Fibroblast of lung (primary cell): ENCODE measurements at regions not wholly inside any gene's neighbourhood (a gene's known extent, or its start where the extent isn't known, plus 50 kb on each side); places are given as distances from the start of the nearest gene placed in this dataset.

ENCODE experiments used
- DNase-seq, 2 donors: peaks; one replicate each; pipeline versions ENCODE4 v3.0.0 to v3.0.0-alpha.2; 2010; ENCODE audit warnings: low read depth in 2 of 2
- H2AFZ ChIP-seq: 2 replicates; pipeline ENCODE4 v1.5.1; 2012; ENCODE audit warnings: low read length, control low read depth, inconsistent platforms
- H3K27ac ChIP-seq: 2 replicates; pipeline ENCODE4 v1.5.1; 2011; ENCODE audit warnings: low read length, control low read depth; ENCODE audit not compliant: insufficient read depth
- H3K27me3 ChIP-seq: 2 replicates; pipeline ENCODE4 v1.5.1; 2011; ENCODE audit warnings: mild to moderate bottlenecking, low read length; ENCODE audit not compliant: control insufficient read depth, insufficient read depth
- H3K36me3 ChIP-seq: 2 replicates; pipeline ENCODE4 v1.5.1; 2011; ENCODE audit warnings: low read length; ENCODE audit not compliant: control insufficient read depth, insufficient read depth
- H3K4me1 ChIP-seq: 2 replicates; pipeline ENCODE4 v1.5.1; 2011; ENCODE audit warnings: low read length; ENCODE audit not compliant: control insufficient read depth, insufficient read depth; ENCODE audit errors: extremely low read depth
- H3K4me2 ChIP-seq: 2 replicates; pipeline ENCODE4 v1.5.1; 2011; ENCODE audit warnings: low read length, control low read depth; ENCODE audit not compliant: insufficient read depth; ENCODE audit errors: extremely low read depth
- H3K4me3 ChIP-seq, 4 experiments: fragments of 200-600 bp in 1 of 4; sonication (generic) in 1 of 4; replicated peaks in 1 of 4; 2 replicates each; pipeline ENCODE4 v1.5.1; 2011 to 2016; ENCODE audit warnings: low read length in 4 of 4, low read depth in 3 of 4, mild to moderate bottlenecking in 3 of 4, control low read depth in 2 of 4, inconsistent platforms in 1 of 4, mixed read lengths in 1 of 4; ENCODE audit not compliant: insufficient read depth in 1 of 4; ENCODE audit errors: control extremely low read depth in 1 of 4
- H3K79me2 ChIP-seq: 2 replicates; pipeline ENCODE4 v1.5.1; 2012; ENCODE audit warnings: mild to moderate bottlenecking, low read length, inconsistent platforms; ENCODE audit not compliant: control insufficient read depth, insufficient read depth
- H3K9ac ChIP-seq: 2 replicates; pipeline ENCODE4 v1.5.1; 2011; ENCODE audit warnings: mild to moderate bottlenecking, low read length, control low read depth; ENCODE audit not compliant: insufficient read depth
- H3K9me3 ChIP-seq: 2 replicates; pipeline ENCODE4 v1.5.1; 2012; ENCODE audit warnings: low read depth, low read length; ENCODE audit not compliant: control insufficient read depth, insufficient read depth
- H4K20me1 ChIP-seq: 2 replicates; pipeline ENCODE4 v1.5.1; 2011; ENCODE audit warnings: low read length; ENCODE audit not compliant: control insufficient read depth, insufficient read depth; ENCODE audit errors: extremely low read depth
- CTCF ChIP-seq, 2 donors: IDR thresholded peaks in 1 of 2; conservative IDR thresholded peaks in 1 of 2; 1 replicate in 1 of 2; 2 replicates in 1 of 2; pipeline ENCODE4 v1.5.1; 2011 to 2012; ENCODE audit warnings: low read length in 2 of 2, control low read depth in 1 of 2, inconsistent platforms in 1 of 2, low read depth in 1 of 2, mild to moderate bottlenecking in 1 of 2
- EZH2 ChIP-seq: IDR thresholded peaks from 2 replicates; pipeline ENCODE4 v1.5.1; 2012; ENCODE audit warnings: low read length, control low read depth, mild to moderate bottlenecking; ENCODE audit errors: missing control alignments

- Histone ChIP-seq H3K9ac (no peak overlapping the region), H3K4me2 (no peak overlapping the region), H2AFZ (no peak overlapping the region), H3K79me2 (no peaks in the 10 kb centered on the region), H3K36me3 (no peaks in the 10 kb centered on the region), H3K4me3 (no peak overlapping the region), H3K27ac (no peak overlapping the region), H4K20me1 (no peaks in the 10 kb centered on the region), H3K9me3 (no peaks in the 10 kb centered on the region), H3K4me1 (no peaks in the 10 kb centered on the region), H3K27me3 (no peaks in the 10 kb centered on the region)
- TF ChIP-seq CTCF (conservative IDR thresholded peaks at IDR 0.05 in 1 of 2, IDR thresholded peaks at IDR 0.05 in 1 of 2; ENCODE audit: low read depth in 1 of 2, low read length in 2 of 2) (no peak), EZH2 (no peak)
- DNase-seq, result peak in 1 of 2 donors; percentile 43
Measured at GRCh38 chr2:164073101-164074074, 337.6 kb upstream of the FIGN start.

- no peaks in the 10 kb centered on the region for H3K4me1 ChIP-seq
- H3K9me3 ChIP-seq, result no peaks in the 10 kb centered on the region
- DNase-seq, result no peak
- H2AFZ ChIP-seq, result no peak overlapping the region
- H3K27me3 ChIP-seq, result no peaks in the 10 kb centered on the region
- TF ChIP-seq CTCF (conservative IDR thresholded peaks at IDR 0.05 in 1 of 2, IDR thresholded peaks at IDR 0.05 in 1 of 2; ENCODE audit: low read depth in 1 of 2, low read length in 2 of 2) (no peak), EZH2 (no peak)
- no peaks in the 10 kb centered on the region for H3K36me3 ChIP-seq
- no peak overlapping the region for H3K4me3 ChIP-seq
- H3K4me2 ChIP-seq, result no peak overlapping the region
- H3K9ac ChIP-seq, result no peak overlapping the region
- no peaks in the 10 kb centered on the region for H3K79me2 ChIP-seq
- H3K27ac ChIP-seq, result no peak overlapping the region
- H4K20me1 ChIP-seq, result no peaks in the 10 kb centered on the region
Measured at GRCh38 chr2:164069540-164069939, 333.7 kb upstream of the FIGN start.

DNA sequence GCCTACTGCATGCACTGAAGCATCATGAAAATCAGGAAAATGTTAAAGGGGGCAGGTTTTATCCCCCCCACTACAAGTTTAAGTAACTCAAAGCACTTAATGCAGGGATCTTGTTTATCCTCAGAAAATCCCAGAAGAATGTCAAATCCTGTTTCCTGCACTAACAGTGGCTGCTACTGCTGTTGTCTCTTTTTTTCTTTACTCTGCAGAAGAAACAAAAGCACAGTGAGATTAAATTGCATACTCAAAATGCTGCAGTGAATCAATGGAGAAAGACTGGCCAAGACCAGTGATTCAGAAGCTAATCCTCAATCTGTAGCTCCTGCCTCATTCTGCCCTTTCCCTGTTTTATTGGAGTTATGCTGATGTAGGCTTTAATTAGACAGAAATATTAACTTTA is 332.3 kb upstream of the FIGN start:
- no peak overlapping the region for H3K9ac ChIP-seq

More for the DNA sequence above, 332.3 kb upstream of the FIGN start:
- no peaks in the 10 kb centered on the region for H4K20me1 ChIP-seq
- H3K4me3 ChIP-seq, result no peak overlapping the region
- H3K27ac ChIP-seq, result no peak overlapping the region
- TF ChIP-seq EZH2 (no peak), CTCF (conservative IDR thresholded peaks at IDR 0.05 in 1 of 2, IDR thresholded peaks at IDR 0.05 in 1 of 2; ENCODE audit: low read depth in 1 of 2, low read length in 2 of 2) (no peak)
- no peaks in the 10 kb centered on the region for H3K36me3 ChIP-seq
- no peaks in the 10 kb centered on the region for H3K4me1 ChIP-seq
- no peak for DNase-seq
- H3K27me3 ChIP-seq, result no peaks in the 10 kb centered on the region
- no peak overlapping the region for H2AFZ ChIP-seq
- H3K4me2 ChIP-seq, result no peak overlapping the region
- H3K79me2 ChIP-seq, result no peaks in the 10 kb centered on the region
- H3K9me3 ChIP-seq, result no peaks in the 10 kb centered on the region
